SU-DHL-6 (cell line): ENCODE measurements at regions not wholly inside any gene's neighbourhood (a gene's known extent, or its start where the extent isn't known, plus 50 kb on each side); places are given as distances from the start of the nearest gene placed in this dataset.

Experiments
- H2AFZ ChIP-seq: fragments of 200-600 bp; sonication (generic); 2 replicates; pipeline ENCODE4 v1.6.1; 2014; ENCODE audit warnings: low read depth, mild to moderate bottlenecking, moderate library complexity, mixed read lengths, antibody characterized with exemption, low read length; ENCODE audit not compliant: severe bottlenecking
- H3F3A ChIP-seq: fragments of 200-600 bp; shearing (Covaris generic); 2 replicates; pipeline ENCODE4 v1.6.0; 2016; ENCODE audit warnings: antibody characterized with exemption, mild to moderate bottlenecking; ENCODE audit not compliant: insufficient read depth
- H3K27ac ChIP-seq: fragments of 200-600 bp; sonication (generic); 2 replicates; pipeline ENCODE4 v1.5.1; 2016; ENCODE audit warnings: low read depth, mild to moderate bottlenecking, low read length, moderate library complexity, mixed read lengths
- H3K27me3 ChIP-seq: fragments of 200-600 bp; sonication (generic), shearing (Covaris generic); 2 replicates; pipeline ENCODE4 v1.6.0; 2014; ENCODE audit warnings: mild to moderate bottlenecking, low read length
- H3K36me3 ChIP-seq: fragments of 200-600 bp; sonication (generic); 2 replicates; pipeline ENCODE4 v1.6.1; 2014; ENCODE audit warnings: mild to moderate bottlenecking, low read length, mixed read lengths
- H3K4me2 ChIP-seq: fragments of 300-600, 200-600 bp; shearing (Covaris generic), sonication (generic); 2 replicates; pipeline ENCODE4 v1.6.0; 2014; ENCODE audit warnings: low read length, low read depth, mild to moderate bottlenecking; ENCODE audit not compliant: poor library complexity, severe bottlenecking
- H3K4me3 ChIP-seq: fragments of 200-600 bp; sonication (generic); 2 replicates; pipeline ENCODE4 v1.5.1; 2014; ENCODE audit warnings: antibody characterized with exemption, low read length, mild to moderate bottlenecking, mixed read lengths; ENCODE audit not compliant: insufficient read depth, poor library complexity, severe bottlenecking
- H3K79me2 ChIP-seq: fragments of 200-600 bp; sonication (generic); 2 replicates; pipeline ENCODE4 v1.6.1; 2014; ENCODE audit warnings: mild to moderate bottlenecking, low read length, moderate library complexity; ENCODE audit not compliant: insufficient read depth
- H3K9ac ChIP-seq: fragments of 200-600 bp; sonication (generic); 2 replicates; pipeline ENCODE4 v1.7.0; 2014; ENCODE audit warnings: mild to moderate bottlenecking, low read length
- H3K9me2 ChIP-seq: fragments of 200-600 bp; sonication (generic); replicated peaks from 2 replicates; pipeline ENCODE4 v1.6.1; 2014; ENCODE audit warnings: low read length; ENCODE audit not compliant: insufficient read depth
- H3K9me3 ChIP-seq: fragments of 200-600 bp; sonication (generic); 2 replicates; pipeline ENCODE4 v1.6.1; 2014; ENCODE audit warnings: low read length, mixed read lengths; ENCODE audit not compliant: insufficient read depth
- H4K20me1 ChIP-seq: fragments of 200-600 bp; sonication (generic); 2 replicates; pipeline ENCODE4 v1.6.1; 2014; ENCODE audit warnings: low read depth, mild to moderate bottlenecking, antibody characterized with exemption, low read length, moderate library complexity, mixed read lengths
- EZH2phosphoT487 ChIP-seq: fragments of 200-600 bp; sonication (generic), shearing (Covaris generic); conservative IDR thresholded peaks from 2 replicates; pipeline ENCODE4 v1.6.1; 2018; ENCODE audit warnings: mild to moderate bottlenecking, antibody characterized with exemption, low read length, moderate library complexity, mixed read lengths
- TF ChIP-seq, protein P1 (sequence below): fragments of 200-600 bp; sonication (generic); IDR thresholded peaks from one replicate; pipeline ENCODE4 v1.5.1; 2017; ENCODE audit warnings: antibody characterized with exemption, mild to moderate bottlenecking, low read length, moderate library complexity; ENCODE audit not compliant: insufficient read depth, poor library complexity, severe bottlenecking

DNA sequence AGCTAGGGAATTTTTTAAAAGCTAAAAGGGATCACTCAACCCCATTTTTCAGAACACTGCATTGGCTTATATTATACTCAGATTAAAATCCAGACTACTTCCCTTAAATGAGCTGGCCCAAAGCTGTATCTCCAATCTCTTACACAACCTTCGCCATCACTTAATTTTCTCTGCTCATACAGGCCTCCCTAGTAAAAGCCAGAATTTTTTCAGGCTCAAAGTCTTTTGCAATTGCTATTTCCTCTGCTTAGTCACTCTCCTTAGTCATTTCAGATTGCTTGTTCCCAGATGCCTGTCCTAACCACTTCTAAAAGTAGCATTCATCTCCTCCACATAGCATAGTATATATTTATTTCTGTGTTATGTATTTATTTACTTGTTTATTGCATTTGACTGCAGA lies 1587.9 kb upstream of the ADGRL3 start:
- Histone ChIP-seq H2AFZ (no peak overlapping the region), H3K4me3 (no peak overlapping the region), H3K9me3 (no peaks in the 10 kb centered on the region), H3K36me3 (no peaks in the 10 kb centered on the region), H4K20me1 (no peaks in the 10 kb centered on the region), H3K79me2 (no peaks in the 10 kb centered on the region), H3K9me2 (no peaks in the 10 kb centered on the region), H3K4me2 (no peak overlapping the region), H3F3A (no peaks in the 10 kb centered on the region), H3K9ac (no peak overlapping the region), H3K27me3 (no peaks in the 10 kb centered on the region), H3K27ac (no peak overlapping the region)
- TF ChIP-seq EZH2phosphoT487, result no peak
- TF ChIP-seq, protein P1, sequence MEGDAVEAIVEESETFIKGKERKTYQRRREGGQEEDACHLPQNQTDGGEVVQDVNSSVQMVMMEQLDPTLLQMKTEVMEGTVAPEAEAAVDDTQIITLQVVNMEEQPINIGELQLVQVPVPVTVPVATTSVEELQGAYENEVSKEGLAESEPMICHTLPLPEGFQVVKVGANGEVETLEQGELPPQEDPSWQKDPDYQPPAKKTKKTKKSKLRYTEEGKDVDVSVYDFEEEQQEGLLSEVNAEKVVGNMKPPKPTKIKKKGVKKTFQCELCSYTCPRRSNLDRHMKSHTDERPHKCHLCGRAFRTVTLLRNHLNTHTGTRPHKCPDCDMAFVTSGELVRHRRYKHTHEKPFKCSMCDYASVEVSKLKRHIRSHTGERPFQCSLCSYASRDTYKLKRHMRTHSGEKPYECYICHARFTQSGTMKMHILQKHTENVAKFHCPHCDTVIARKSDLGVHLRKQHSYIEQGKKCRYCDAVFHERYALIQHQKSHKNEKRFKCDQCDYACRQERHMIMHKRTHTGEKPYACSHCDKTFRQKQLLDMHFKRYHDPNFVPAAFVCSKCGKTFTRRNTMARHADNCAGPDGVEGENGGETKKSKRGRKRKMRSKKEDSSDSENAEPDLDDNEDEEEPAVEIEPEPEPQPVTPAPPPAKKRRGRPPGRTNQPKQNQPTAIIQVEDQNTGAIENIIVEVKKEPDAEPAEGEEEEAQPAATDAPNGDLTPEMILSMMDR, result no peak

DNA sequence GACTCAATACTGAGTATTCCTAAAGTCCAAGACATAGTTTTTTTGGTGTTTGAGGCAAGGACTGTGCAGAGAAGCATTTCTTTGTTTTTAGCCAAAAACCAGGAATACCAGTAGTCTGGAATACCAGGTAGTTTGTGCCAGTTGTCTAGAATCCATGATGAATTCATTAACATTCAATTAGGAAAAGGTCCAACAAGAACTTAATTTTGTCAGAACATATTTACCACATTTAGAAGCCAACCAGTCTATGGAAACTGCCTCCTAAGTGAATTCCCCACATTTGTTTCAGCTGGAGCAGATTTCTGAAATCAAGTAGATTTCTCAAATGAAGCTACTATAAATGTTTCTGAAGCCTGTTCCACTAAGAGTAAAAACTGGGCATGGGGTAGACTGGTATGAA lies 1584.8 kb upstream of the ADGRL3 start:
- Histone ChIP-seq H3F3A (no peaks in the 10 kb centered on the region), H3K9me3 (no peaks in the 10 kb centered on the region), H3K27ac (no peak overlapping the region), H3K36me3 (no peaks in the 10 kb centered on the region), H3K9me2 (no peaks in the 10 kb centered on the region), H3K79me2 (no peaks in the 10 kb centered on the region), H3K9ac (no peak overlapping the region), H3K4me3 (no peak overlapping the region), H2AFZ (no peak overlapping the region), H3K27me3 (no peaks in the 10 kb centered on the region), H3K4me2 (no peak overlapping the region), H4K20me1 (no peaks in the 10 kb centered on the region)
- TF ChIP-seq, protein P1, result no peak
- TF ChIP-seq EZH2phosphoT487, result no peak

GRCh38 chr4:59629348-59629747 lies 1570.8 kb upstream of the ADGRL3 start:
- Histone ChIP-seq H3K27ac (no peak overlapping the region), H3K4me2 (no peak overlapping the region), H4K20me1 (no peaks in the 10 kb centered on the region), H3K9ac (no peak overlapping the region), H3K4me3 (no peak overlapping the region), H3K9me3 (no peaks in the 10 kb centered on the region), H2AFZ (no peak overlapping the region), H3K27me3 (no peaks in the 10 kb centered on the region), H3K36me3 (no peaks in the 10 kb centered on the region), H3K9me2 (no peaks in the 10 kb centered on the region), H3K79me2 (no peaks in the 10 kb centered on the region), H3F3A (no peaks in the 10 kb centered on the region)
- TF ChIP-seq EZH2phosphoT487, result no peak

DNA sequence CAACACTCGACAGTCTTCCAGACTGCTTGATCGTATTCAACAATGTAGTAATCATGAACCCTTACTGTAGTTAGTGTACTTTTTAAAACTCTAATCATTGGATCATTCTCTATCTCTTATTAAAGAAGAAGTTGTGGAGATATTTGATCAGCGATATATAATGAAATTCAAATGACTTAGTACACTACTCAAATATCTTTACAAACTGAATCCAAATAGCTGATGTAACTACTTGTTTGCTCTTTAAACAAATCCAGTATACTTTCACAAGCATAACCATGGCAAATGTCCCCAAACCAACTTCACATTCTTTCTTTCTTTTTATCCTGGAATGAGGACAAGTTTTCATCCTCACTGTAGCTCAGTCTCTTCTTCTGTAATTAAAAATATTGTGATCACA lies 1569.9 kb upstream of the ADGRL3 start:
- Histone ChIP-seq H3K9ac (no peak overlapping the region), H2AFZ (no peak overlapping the region), H3K9me2 (no peaks in the 10 kb centered on the region), H3K9me3 (no peaks in the 10 kb centered on the region), H4K20me1 (no peaks in the 10 kb centered on the region), H3K27me3 (no peaks in the 10 kb centered on the region), H3K27ac (no peak overlapping the region), H3K4me2 (no peak overlapping the region), H3K4me3 (no peak overlapping the region), H3F3A (no peaks in the 10 kb centered on the region), H3K36me3 (no peaks in the 10 kb centered on the region), H3K79me2 (no peaks in the 10 kb centered on the region)
- TF ChIP-seq, protein P1, result no peak
- TF ChIP-seq EZH2phosphoT487, result no peak
